Peyer's patch (tissue), 4 donors: ENCODE measurements at regions not wholly inside any gene's neighbourhood (a gene's known extent, or its start where the extent isn't known, plus 50 kb on each side); places are given as distances from the start of the nearest gene placed in this dataset.

Experiments used
- CTCF ChIP-seq, 6 experiments: fragments of 450-650 bp in 4 of 6; fragments of 200-600 bp in 2 of 6; sonication (generic) in 1 of 6; IDR thresholded peaks; one replicate each; pipeline ENCODE4 v1.5.1; 2017 to 2019; ENCODE audit warnings: antibody characterized with exemption in 6 of 6, mild to moderate bottlenecking in 3 of 6, moderate library complexity in 1 of 6
- POLR2A ChIP-seq, 2 donors: fragments of 450-650 bp; IDR thresholded peaks; one replicate each; pipeline ENCODE4 v1.5.1; 2017; ENCODE audit warnings: antibody characterized with exemption in 2 of 2, mild to moderate bottlenecking in 2 of 2, moderate library complexity in 2 of 2

GRCh38 chr1:184187097-184187496, 135.6 kb downstream of the TSEN15 start:
- TF ChIP-seq CTCF (IDR thresholded peaks at IDR 0.05) (no peak), POLR2A (IDR thresholded peaks at IDR 0.05) (no peak)
